HG03064 (cell line): ENCODE measurements at regions not wholly inside any gene's neighbourhood (a gene's known extent, or its start where the extent isn't known, plus 50 kb on each side); places are given as distances from the start of the nearest gene placed in this dataset.
"Not testable (repeated sequence)": the region's sequence is repeated elsewhere in the genome, so short reads cannot be mapped to it uniquely, and the experiment has no call there.

Experiments used
- ATAC-seq: cut with Tn5 transposase; IDR thresholded peaks from one replicate; pipeline ENCODE4 v1.9.1; 2021; ENCODE audit warnings: low read depth; ENCODE audit not compliant: unreplicated experiment

- no peak for ATAC-seq
These were observed 241.6 kb downstream of the CDK5RAP2 start for GRCh38 chr9:120338340-120338739.

GRCh38 chr9:120337131-120337530 is 242.8 kb downstream of the CDK5RAP2 start:
- ATAC-seq = no peak

- no peak for ATAC-seq
These were observed 243.2 kb downstream of the CDK5RAP2 start for GRCh38 chr9:120336753-120337090.

GRCh38 chr9:120336021-120336752 is 243.8 kb downstream of the CDK5RAP2 start:
- no peak for ATAC-seq

- no peak for ATAC-seq
These were observed 248.1 kb downstream of the CDK5RAP2 start for GRCh38 chr9:120331913-120332312.

GRCh38 chr9:120330031-120330430 is 249.9 kb downstream of the CDK5RAP2 start:
- ATAC-seq = no peak

- ATAC-seq = no peak
These were observed 252.6 kb downstream of the CDK5RAP2 start for GRCh38 chr9:120327322-120327721.

GRCh38 chr9:120326049-120326693 is 253.8 kb downstream of the CDK5RAP2 start:
- ATAC-seq = no peak

GRCh38 chr9:120324996-120325642 is 254.8 kb downstream of the CDK5RAP2 start:
- no peak for ATAC-seq

- ATAC-seq = no peak
These were observed 255.5 kb downstream of the CDK5RAP2 start for GRCh38 chr9:120324461-120324860.

- ATAC-seq = no peak
These were observed 256.8 kb downstream of the CDK5RAP2 start for GRCh38 chr9:120323125-120323524.

GRCh38 chr9:120319452-120319851 is 260.5 kb downstream of the CDK5RAP2 start:
- no peak for ATAC-seq

- no peak for ATAC-seq
These were observed 264.8 kb downstream of the CDK5RAP2 start for GRCh38 chr9:120315154-120315553.

GRCh38 chr9:120312031-120312430 is 267.9 kb downstream of the CDK5RAP2 start:
- ATAC-seq = no peak

- no peak for ATAC-seq
These were observed 269.9 kb downstream of the CDK5RAP2 start for GRCh38 chr9:120310035-120310434.

GRCh38 chr9:120308495-120308894 is 271.5 kb downstream of the CDK5RAP2 start:
- ATAC-seq = no peak

- no peak for ATAC-seq
These were observed 272.4 kb downstream of the CDK5RAP2 start for GRCh38 chr9:120307599-120307998.

GRCh38 chr9:120306561-120306960 is 273.4 kb downstream of the CDK5RAP2 start:
- no peak for ATAC-seq

GRCh38 chr9:120306088-120306487 is 273.9 kb downstream of the CDK5RAP2 start:
- ATAC-seq = no peak

GRCh38 chr9:120304896-120305295 is 275.1 kb downstream of the CDK5RAP2 start:
- ATAC-seq = not testable (repeated sequence)

GRCh38 chr9:120303519-120303918 is 276.4 kb downstream of the CDK5RAP2 start:
- ATAC-seq = no peak

GRCh38 chr9:120299785-120300184 is 280.2 kb downstream of the CDK5RAP2 start:
- no peak for ATAC-seq
